ENCODE measurements at regions not wholly inside any gene's neighbourhood (a gene's known extent, or its start where the extent isn't known, plus 50 kb on each side); places are given as distances from the start of the nearest gene placed in this dataset.
A peak's percentile ranks its signal among the peaks of the same experiment; 100 is the strongest.

- Histone ChIP-seq H3K9ac (ENCODE audit: extremely low read depth, low read length, poor library complexity, severe bottlenecking) (no peak overlapping the region), H3K27me3 (ENCODE audit: control insufficient read depth, insufficient read depth, low read length, poor library complexity, severe bottlenecking) (peaks cover 10% of the 10 kb centered on the region), H3K36me3 (ENCODE audit: control insufficient read depth, insufficient read depth, low read length) (no peaks in the 10 kb centered on the region), H3K27ac (ENCODE audit: low read depth, low read length) (no peak overlapping the region), H3K4me1 (ENCODE audit: control insufficient read depth, insufficient read depth, low read length) (no peaks in the 10 kb centered on the region), H3K4me3 (ENCODE audit: low read length) (no peak overlapping the region), H3K9me3 (ENCODE audit: control insufficient read depth, low read length) (no peaks in the 10 kb centered on the region)
- Mint-ChIP-seq H3K4me1 (peaks cover 35% of the 10 kb centered on the region), H3K27ac (no peak overlapping the region), H3K9me3 (no peaks in the 10 kb centered on the region), H3K36me3 (ENCODE audit: low read depth) (no peaks in the 10 kb centered on the region), H3K27me3 (ENCODE audit: insufficient read depth) (peaks cover 60% of the 10 kb centered on the region), H3K4me3 (no peak overlapping the region)
- no peak for TF ChIP-seq CTCF (conservative IDR thresholded peaks at IDR 0.05)
- DNase-seq: no peak
These were observed 299.6 kb downstream of the MDFIC start for GRCh38 chr7:115221456-115221855.

- no peaks in the 10 kb centered on the region for H3K9me3 Mint-ChIP-seq
- 100% methylated on average over 1 of the region's 1 CpG; no CpG with 5 or more reads in 1 of the 2 experiments for WGBS, 2 experiments (ENCODE audit: insufficient coverage in 1 of 2, insufficient read length in 1 of 2)
These were observed 296.2 kb downstream of the MDFIC start for GRCh38 chr7:115218076-115218475.

GRCh38 chr7:115217373-115217772 is 295.5 kb downstream of the MDFIC start:
- no peak overlapping the region for H3K27ac Mint-ChIP-seq
- no peaks in the 10 kb centered on the region for H3K36me3 ChIP-seq (ENCODE audit: control insufficient read depth, insufficient read depth, low read length)
- H3K27me3 ChIP-seq (ENCODE audit: control insufficient read depth, insufficient read depth, low read length, poor library complexity, severe bottlenecking): peaks cover 11% of the 10 kb centered on the region
- H3K9ac ChIP-seq (ENCODE audit: extremely low read depth, low read length, poor library complexity, severe bottlenecking): no peak overlapping the region
- DNase-seq: no peak
- no peak overlapping the region for H3K4me3 ChIP-seq (ENCODE audit: low read length)
- no peaks in the 10 kb centered on the region for H3K9me3 Mint-ChIP-seq
- WGBS, 2 experiments (ENCODE audit: insufficient coverage in 1 of 2, insufficient read length in 1 of 2): 60 to 67% methylated on average over 1 of the region's 1 CpG
- H3K4me3 Mint-ChIP-seq: no peak overlapping the region
- H3K4me1 ChIP-seq (ENCODE audit: control insufficient read depth, insufficient read depth, low read length): no peaks in the 10 kb centered on the region
- peaks cover 43% of the 10 kb centered on the region for H3K27me3 Mint-ChIP-seq (ENCODE audit: insufficient read depth)
- H3K9me3 ChIP-seq (ENCODE audit: control insufficient read depth, low read length): no peaks in the 10 kb centered on the region
- TF ChIP-seq CTCF (conservative IDR thresholded peaks at IDR 0.05): peak; percentile 27
- no peaks in the 10 kb centered on the region for H3K36me3 Mint-ChIP-seq (ENCODE audit: low read depth)
- H3K27ac ChIP-seq (ENCODE audit: low read depth, low read length): no peak overlapping the region
- H3K4me1 Mint-ChIP-seq: peaks cover 20% of the 10 kb centered on the region

More at GRCh38 chr7:115218076-115218475, 296.2 kb downstream of the MDFIC start:
- Histone ChIP-seq H3K9me3 (ENCODE audit: control insufficient read depth, low read length) (no peaks in the 10 kb centered on the region), H3K27ac (ENCODE audit: low read depth, low read length) (no peak overlapping the region), H3K36me3 (ENCODE audit: control insufficient read depth, insufficient read depth, low read length) (no peaks in the 10 kb centered on the region), H3K4me1 (ENCODE audit: control insufficient read depth, insufficient read depth, low read length) (no peaks in the 10 kb centered on the region), H3K9ac (ENCODE audit: extremely low read depth, low read length, poor library complexity, severe bottlenecking) (no peak overlapping the region), H3K27me3 (ENCODE audit: control insufficient read depth, insufficient read depth, low read length, poor library complexity, severe bottlenecking) (peaks cover 11% of the 10 kb centered on the region), H3K4me3 (ENCODE audit: low read length) (no peak overlapping the region)
- Mint-ChIP-seq H3K27ac (no peak overlapping the region), H3K36me3 (ENCODE audit: low read depth) (no peaks in the 10 kb centered on the region), H3K27me3 (ENCODE audit: insufficient read depth) (peaks cover 48% of the 10 kb centered on the region), H3K4me3 (no peak overlapping the region), H3K4me1 (peaks cover 17% of the 10 kb centered on the region)
- no peak for TF ChIP-seq CTCF (conservative IDR thresholded peaks at IDR 0.05)
- no peak for DNase-seq

Data from endodermal cell (in vitro differentiated cells).